ENCODE measurements at regions not wholly inside any gene's neighbourhood (a gene's known extent, or its start where the extent isn't known, plus 50 kb on each side); places are given as distances from the start of the nearest gene placed in this dataset.
"Not testable (repeated sequence)": the region's sequence is repeated elsewhere in the genome, so short reads cannot be mapped to it uniquely, and the experiment has no call there.

- no peak for DNase-seq (ENCODE audit: low read depth in 4 of 4, low spot score in 1 of 4)
These were observed 472.6 kb upstream of the KLHL29 start for GRCh38 chr2:22912398-22912797.

DNA sequence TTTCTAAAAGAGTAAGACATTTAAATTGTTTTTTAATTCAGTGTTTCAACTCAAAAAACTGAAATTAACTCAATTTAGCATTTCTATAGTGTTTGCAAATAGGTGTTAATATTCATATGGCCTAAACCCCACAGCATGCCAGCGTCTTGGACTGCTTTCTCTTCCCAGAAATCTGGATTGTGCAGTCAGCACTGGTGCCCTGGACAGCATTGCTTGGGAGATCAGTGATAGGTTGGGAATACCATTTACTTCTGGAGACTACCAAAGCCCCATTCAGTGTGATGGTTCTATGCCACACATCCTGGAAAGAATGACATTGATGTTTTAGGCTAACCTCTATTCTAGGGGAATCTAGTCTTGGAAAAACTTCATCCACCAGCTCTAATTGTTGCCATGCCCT lies 455.0 kb upstream of the KLHL29 start:
- no peak for DNase-seq (ENCODE audit: low read depth in 4 of 4, low spot score in 1 of 4)

- no peak for DNase-seq (ENCODE audit: low read depth in 4 of 4, low spot score in 1 of 4)
These were observed 454.2 kb upstream of the KLHL29 start for GRCh38 chr2:22930781-22931180.

GRCh38 chr2:22932288-22932687 lies 452.7 kb upstream of the KLHL29 start:
- no peak for DNase-seq (ENCODE audit: low read depth in 4 of 4, low spot score in 1 of 4)

- no peak for DNase-seq (ENCODE audit: low read depth in 4 of 4, low spot score in 1 of 4)
These were observed 450.2 kb upstream of the KLHL29 start for GRCh38 chr2:22934747-22935146.

DNA sequence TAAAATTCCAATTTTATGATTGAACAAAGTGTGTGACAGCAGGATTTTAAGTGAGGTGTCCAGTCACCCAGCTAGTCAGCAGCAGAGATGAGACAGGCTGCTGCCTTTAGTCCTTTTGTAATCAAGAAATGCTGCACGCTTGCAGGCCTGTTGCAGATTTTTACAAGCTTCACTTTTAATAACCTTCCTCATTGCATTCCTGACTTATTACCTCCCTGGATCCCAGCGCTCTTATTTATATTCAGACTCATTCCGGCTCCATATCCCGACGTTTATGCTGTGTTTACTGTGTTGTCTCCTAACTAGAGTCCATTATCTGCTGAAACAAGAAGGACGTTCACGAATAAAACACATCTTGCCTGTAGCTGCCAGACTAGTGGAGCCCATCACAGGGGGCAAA lies 442.5 kb upstream of the KLHL29 start:
- no peak for DNase-seq (ENCODE audit: low read depth in 4 of 4, low spot score in 1 of 4)

- DNase-seq (ENCODE audit: low read depth in 4 of 4, low spot score in 1 of 4): no peak
These were observed 440.8 kb upstream of the KLHL29 start for GRCh38 chr2:22944143-22944542.

DNA sequence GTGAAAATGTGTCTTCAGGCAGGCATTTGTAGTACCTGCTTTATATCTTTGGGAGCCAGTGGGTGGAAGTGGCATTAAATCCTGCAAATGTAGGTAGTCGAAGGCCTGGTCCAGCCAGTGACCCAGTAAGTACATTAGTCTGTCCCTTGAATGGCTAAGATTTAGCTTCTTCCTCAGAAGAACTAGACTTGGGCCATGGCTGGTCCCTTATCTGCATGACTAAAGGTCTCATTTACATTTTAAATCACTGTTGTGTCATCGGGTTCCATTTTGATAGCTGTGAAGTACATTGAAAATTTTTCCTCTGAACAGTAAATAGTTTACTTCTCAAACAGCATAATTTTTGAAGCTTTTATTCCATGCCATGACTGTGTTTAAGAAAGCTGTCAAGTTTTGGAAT lies 438.4 kb upstream of the KLHL29 start:
- no peak for DNase-seq (ENCODE audit: low read depth in 4 of 4, low spot score in 1 of 4)

GRCh38 chr2:22947741-22948140 lies 437.2 kb upstream of the KLHL29 start:
- no peak for DNase-seq (ENCODE audit: low read depth in 4 of 4, low spot score in 1 of 4)

DNA sequence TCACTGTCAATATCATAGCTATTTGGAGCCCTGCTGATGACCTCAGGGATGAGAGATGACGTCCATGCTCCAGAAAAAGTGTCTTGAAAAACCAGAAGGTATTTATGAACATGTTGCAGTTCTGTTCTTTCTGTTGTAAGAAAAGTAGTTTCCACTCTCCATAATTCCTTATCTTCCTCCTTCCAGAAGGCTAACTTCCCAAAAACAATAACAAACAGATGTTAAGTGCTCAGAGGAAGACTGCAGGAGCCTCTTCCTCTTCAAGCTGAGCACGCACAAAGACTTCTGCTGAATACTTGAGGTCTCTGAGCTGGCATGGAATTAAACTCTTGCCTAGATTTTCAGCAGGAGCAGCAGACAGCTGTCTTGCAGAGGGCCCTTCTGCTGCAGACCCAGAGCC lies 434.5 kb upstream of the KLHL29 start:
- no peak for DNase-seq (ENCODE audit: low read depth in 4 of 4, low spot score in 1 of 4)

- DNase-seq (ENCODE audit: low read depth in 4 of 4, low spot score in 1 of 4): no peak
These were observed 432.2 kb upstream of the KLHL29 start for GRCh38 chr2:22952656-22953225.

DNA sequence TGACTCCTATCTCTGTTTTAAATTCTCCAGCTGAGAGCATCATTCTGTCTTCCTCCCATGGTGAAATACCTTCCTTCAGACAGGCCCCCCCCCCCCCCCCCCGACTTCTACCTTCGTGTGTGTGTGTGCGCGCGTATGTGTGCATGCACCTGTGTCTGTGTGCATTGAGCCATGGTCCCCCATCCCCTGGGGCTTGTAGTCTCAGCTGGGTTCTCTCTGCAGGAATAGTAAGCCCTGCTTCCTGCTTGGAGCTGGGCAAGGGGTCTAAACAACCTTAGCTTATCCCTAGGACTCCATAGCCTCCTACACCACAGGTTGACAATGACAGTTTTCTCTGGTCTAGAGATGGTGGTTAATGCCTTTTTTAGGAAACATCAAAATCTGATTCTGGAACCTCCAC lies 427.5 kb upstream of the KLHL29 start:
- no peak for DNase-seq (ENCODE audit: low read depth in 4 of 4, low spot score in 1 of 4)

- no peak for DNase-seq (ENCODE audit: low read depth in 4 of 4, low spot score in 1 of 4)
These were observed 426.7 kb upstream of the KLHL29 start for GRCh38 chr2:22958308-22958707.

DNA sequence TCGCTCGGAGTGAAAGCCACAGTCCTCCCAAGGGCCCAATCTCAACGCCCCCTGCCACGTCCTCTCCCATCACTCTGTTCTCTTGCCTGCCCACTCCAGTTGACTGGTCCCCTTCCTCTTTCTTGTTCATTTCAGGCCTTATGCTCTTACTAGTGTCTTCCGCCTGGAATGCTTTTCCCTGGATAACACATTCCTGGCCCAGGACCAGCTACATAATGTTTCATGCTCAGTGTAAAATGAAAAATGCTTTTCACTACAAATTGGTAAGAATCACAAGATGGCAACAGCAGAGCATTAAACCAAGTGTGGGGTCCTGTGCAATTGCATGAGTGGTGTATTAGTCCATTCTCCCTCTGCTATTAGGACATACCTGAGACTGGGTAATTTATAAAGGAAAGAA lies 417.2 kb upstream of the KLHL29 start:
- no peak for DNase-seq (ENCODE audit: low read depth in 4 of 4, low spot score in 1 of 4)

DNA sequence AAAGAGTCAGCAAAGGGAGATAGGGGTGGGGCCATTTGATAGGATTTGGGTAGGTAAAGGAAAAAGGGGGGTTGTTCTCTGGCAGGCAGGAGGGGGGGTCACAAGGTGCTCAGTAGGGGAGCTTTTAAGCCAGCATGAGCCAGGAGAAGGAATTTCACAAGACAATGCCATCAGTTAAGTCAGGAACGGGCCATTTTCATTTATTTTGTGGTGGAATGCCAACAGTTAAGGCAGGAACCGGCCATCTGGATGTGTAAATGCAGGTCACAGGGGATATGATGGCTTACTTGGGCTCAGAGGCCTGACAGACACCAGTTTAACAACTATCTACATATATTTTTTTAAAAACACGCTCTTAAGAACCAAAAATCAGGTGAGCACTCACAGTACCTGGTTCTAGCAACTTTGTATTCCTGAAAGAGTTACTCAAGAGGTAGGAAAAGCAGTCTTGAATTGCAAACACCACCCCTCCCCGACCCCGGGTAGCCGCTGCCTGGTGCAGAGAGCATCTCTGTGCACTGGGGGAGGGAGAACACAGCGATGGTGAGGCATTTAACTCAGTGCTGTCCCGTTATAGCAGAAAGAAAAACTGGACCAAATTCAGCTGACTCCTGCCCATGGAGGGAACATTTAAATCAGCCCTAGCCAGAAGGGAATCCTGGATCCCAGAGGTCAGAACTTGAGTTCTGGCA lies 414.5 kb upstream of the KLHL29 start:
- DNase-seq (ENCODE audit: low read depth in 4 of 4, low spot score in 1 of 4): no peak

- no peak for DNase-seq (ENCODE audit: low read depth in 4 of 4, low spot score in 1 of 4)
These were observed 414.0 kb upstream of the KLHL29 start for GRCh38 chr2:22970991-22971390.

- no peak for DNase-seq (ENCODE audit: low read depth in 4 of 4, low spot score in 1 of 4)
These were observed 403.2 kb upstream of the KLHL29 start for GRCh38 chr2:22981785-22982184.

DNA sequence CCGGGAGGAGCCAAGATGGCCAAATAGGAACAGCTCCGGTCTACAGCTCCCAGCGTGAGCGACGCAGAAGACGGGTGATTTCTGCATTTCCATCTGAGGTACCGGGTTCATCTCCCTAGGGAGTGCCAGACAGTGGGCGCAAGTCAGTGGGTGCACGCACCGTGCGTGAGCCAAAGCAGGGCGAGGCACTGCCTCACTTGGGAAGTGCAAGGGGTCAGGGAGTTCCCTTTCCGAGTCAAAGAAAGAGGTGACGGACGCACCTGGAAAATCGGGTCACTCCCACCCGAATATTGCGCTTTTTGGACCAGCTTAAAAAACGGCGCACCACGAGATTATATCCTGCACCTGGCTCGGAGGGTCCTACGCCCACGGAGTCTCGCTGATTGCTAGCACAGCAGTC lies 400.8 kb upstream of the KLHL29 start:
- DNase-seq (ENCODE audit: low read depth in 4 of 4, low spot score in 1 of 4): not testable (repeated sequence)

DNA sequence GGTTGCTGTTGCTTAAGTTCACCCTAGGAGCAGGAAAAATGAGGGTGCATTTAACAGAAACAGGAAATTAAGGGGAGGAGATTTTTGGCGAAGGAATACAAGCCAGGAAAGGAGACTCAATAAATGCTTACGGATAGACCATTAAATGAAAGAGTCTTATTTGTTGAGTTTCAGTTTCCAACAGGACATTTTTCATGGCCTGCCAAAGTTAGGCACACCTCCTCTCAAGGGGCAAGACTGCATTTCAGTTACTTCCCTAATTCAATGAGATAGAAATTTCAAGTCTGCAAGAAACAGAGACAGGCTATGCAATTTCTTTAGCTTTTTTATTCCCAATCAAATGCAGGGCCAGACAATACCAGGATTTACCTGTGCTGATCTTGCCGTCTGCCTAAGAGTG lies 394.7 kb upstream of the KLHL29 start:
- DNase-seq (ENCODE audit: low read depth in 4 of 4, low spot score in 1 of 4): no peak

- no peak for DNase-seq (ENCODE audit: low read depth in 4 of 4, low spot score in 1 of 4)
These were observed 393.1 kb upstream of the KLHL29 start for GRCh38 chr2:22991844-22992243.

DNA sequence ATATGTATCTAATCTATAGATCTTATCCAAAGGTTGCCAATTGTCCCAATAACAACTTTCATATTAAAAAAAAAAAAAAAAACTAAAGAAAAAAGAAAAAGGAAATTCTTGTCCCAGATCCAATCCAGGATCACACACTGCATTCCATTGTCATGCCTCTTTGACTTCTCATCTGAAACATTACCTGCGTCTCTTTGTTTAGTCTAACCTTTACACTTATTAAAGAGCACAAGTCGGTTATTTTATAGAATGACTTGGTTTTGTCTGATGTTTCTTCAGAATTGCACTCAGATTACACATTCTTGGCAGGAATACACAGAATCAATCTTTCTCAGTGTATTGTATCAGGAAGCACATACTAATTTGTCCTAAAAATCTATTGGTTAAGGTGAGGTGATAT lies 392.5 kb upstream of the KLHL29 start:
- DNase-seq (ENCODE audit: low read depth in 4 of 4, low spot score in 1 of 4): no peak

DNA sequence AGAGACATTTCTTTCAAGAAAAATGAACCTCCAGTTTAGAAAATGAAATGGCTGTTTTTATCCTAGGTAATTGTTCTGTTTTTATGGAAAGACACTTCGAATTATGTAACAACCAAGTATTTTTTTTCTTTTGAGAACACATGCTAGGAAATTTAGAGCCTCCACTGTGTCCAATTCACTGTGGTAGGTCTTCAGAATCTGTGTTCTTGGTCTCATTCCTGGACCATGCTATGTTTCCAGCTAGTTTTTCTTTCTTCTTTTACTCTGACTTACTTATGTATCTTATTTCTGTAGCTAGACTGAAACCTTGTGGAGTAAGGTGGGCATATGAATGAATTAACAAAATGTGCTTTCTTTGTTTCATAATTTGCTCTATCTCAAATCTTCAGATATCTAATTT lies 391.7 kb upstream of the KLHL29 start:
- no peak for DNase-seq (ENCODE audit: low read depth in 4 of 4, low spot score in 1 of 4)

- no peak for DNase-seq (ENCODE audit: low read depth in 4 of 4, low spot score in 1 of 4)
These were observed 389.4 kb upstream of the KLHL29 start for GRCh38 chr2:22995576-22995975.
